ENCODE measurements at regions not wholly inside any gene's neighbourhood (a gene's known extent, or its start where the extent isn't known, plus 50 kb on each side); places are given as distances from the start of the nearest gene placed in this dataset.

GRCh38 chr2:175628243-175628642 is 373.8 kb downstream of the LNPK start:
- Histone ChIP-seq H3K27ac (no peak overlapping the region), H3K27me3 (no peaks in the 10 kb centered on the region), H3K36me3 (no peaks in the 10 kb centered on the region), H3K9me3 (no peaks in the 10 kb centered on the region), H3K4me1 (no peaks in the 10 kb centered on the region), H3K4me3 (no peak overlapping the region)
- no peak for TF ChIP-seq CTCF (IDR thresholded peaks at IDR 0.05)
- no peak for DNase-seq (ENCODE audit: low spot score)

GRCh38 chr2:175627405-175627804 is 374.7 kb downstream of the LNPK start:
- DNase-seq (ENCODE audit: low spot score), result no peak
- Histone ChIP-seq H3K27ac (no peak overlapping the region), H3K4me1 (no peaks in the 10 kb centered on the region), H3K9me3 (no peaks in the 10 kb centered on the region), H3K36me3 (no peaks in the 10 kb centered on the region), H3K4me3 (no peak overlapping the region), H3K27me3 (no peaks in the 10 kb centered on the region)
- TF ChIP-seq CTCF (IDR thresholded peaks at IDR 0.05), result no peak

GRCh38 chr2:175626796-175627195 is 375.3 kb downstream of the LNPK start:
- Histone ChIP-seq H3K27ac (no peak overlapping the region), H3K4me3 (no peak overlapping the region), H3K4me1 (no peaks in the 10 kb centered on the region), H3K9me3 (no peaks in the 10 kb centered on the region), H3K36me3 (no peaks in the 10 kb centered on the region), H3K27me3 (no peaks in the 10 kb centered on the region)
- TF ChIP-seq CTCF (IDR thresholded peaks at IDR 0.05), result no peak
- no peak for DNase-seq (ENCODE audit: low spot score)

GRCh38 chr2:175624785-175625184 is 377.3 kb downstream of the LNPK start:
- H3K9me3 ChIP-seq, result no peaks in the 10 kb centered on the region
- H3K27ac ChIP-seq, result no peak overlapping the region
- DNase-seq (ENCODE audit: low spot score), result no peak
- TF ChIP-seq CTCF (IDR thresholded peaks at IDR 0.05), result no peak
- H3K4me3 ChIP-seq, result no peak overlapping the region
- no peaks in the 10 kb centered on the region for H3K27me3 ChIP-seq
- H3K4me1 ChIP-seq, result no peaks in the 10 kb centered on the region
- H3K36me3 ChIP-seq, result no peaks in the 10 kb centered on the region

- no peaks in the 10 kb centered on the region for H3K27me3 ChIP-seq
- TF ChIP-seq CTCF (IDR thresholded peaks at IDR 0.05), result no peak
- H3K4me3 ChIP-seq, result no peak overlapping the region
- no peaks in the 10 kb centered on the region for H3K4me1 ChIP-seq
- H3K27ac ChIP-seq, result no peak overlapping the region
- no peaks in the 10 kb centered on the region for H3K9me3 ChIP-seq
- H3K36me3 ChIP-seq, result no peaks in the 10 kb centered on the region
- no peak for DNase-seq (ENCODE audit: low spot score)
Observed at GRCh38 chr2:175624211-175624761, 377.8 kb downstream of the LNPK start.

GRCh38 chr2:175621821-175622220 is 380.2 kb downstream of the LNPK start:
- no peaks in the 10 kb centered on the region for H3K36me3 ChIP-seq
- H3K9me3 ChIP-seq, result no peaks in the 10 kb centered on the region
- no peak for DNase-seq (ENCODE audit: low spot score)
- no peaks in the 10 kb centered on the region for H3K4me1 ChIP-seq
- H3K4me3 ChIP-seq, result no peak overlapping the region
- H3K27me3 ChIP-seq, result no peaks in the 10 kb centered on the region
- no peak overlapping the region for H3K27ac ChIP-seq
- no peak for TF ChIP-seq CTCF (IDR thresholded peaks at IDR 0.05)

All from right atrium auricular region (tissue), 2 donors.